GM08714 (cell line): ENCODE measurements at regions not wholly inside any gene's neighbourhood (a gene's known extent, or its start where the extent isn't known, plus 50 kb on each side); places are given as distances from the start of the nearest gene placed in this dataset.
"Not testable (repeated sequence)": the region's sequence is repeated elsewhere in the genome, so short reads cannot be mapped to it uniquely, and the experiment has no call there.

Experiments
- H3K4me3 ChIP-seq: fragments of 200-500 bp; sonication (Bioruptor generic); 2 replicates; pipeline ENCODE4 v1.5.1; 2014; ENCODE audit warnings: mild to moderate bottlenecking, low read length, inconsistent platforms
- ZNF274 ChIP-seq: IDR thresholded peaks from 2 replicates; pipeline ENCODE4 v1.6.1; 2012; ENCODE audit warnings: mild to moderate bottlenecking, low read depth, low read length

DNA sequence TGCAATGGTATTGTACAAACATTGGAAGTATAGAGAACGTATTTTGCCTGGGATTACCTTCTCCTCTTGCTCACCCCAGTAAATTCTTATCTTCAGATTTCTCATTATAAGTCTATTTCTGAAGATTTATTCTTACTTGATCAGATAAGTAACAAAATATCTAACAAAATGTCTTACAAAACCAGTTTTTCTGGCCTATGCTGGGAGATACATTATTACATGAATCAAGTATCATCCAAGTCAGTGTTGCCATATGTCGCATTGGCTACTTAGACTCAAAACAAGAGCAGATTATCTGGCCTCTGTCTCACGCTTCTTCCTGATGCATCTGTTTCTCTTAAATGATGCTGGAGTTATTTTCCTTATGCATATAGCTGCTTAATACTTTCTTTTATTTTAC lies 408.5 kb downstream of the CCER1 start:
- no peak for TF ChIP-seq ZNF274
- no peak overlapping the region for H3K4me3 ChIP-seq

DNA sequence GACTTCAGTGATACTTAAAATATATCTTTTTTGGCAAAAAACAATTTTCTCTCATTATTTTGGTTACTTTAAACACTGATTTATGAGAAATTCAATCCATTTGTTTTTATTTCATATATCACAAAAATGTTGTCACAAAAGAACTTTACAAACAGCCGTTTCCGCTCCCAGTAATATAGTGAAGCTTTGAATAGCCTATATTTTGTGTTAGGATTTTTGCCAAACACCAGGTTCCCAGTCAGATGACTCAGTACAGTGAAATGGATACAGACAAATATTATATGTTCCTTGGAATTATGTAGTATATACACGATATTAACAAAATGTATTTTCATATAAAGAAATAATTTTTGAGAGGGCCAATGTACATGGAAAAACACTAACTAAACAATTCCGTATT lies 411.1 kb downstream of the CCER1 start:
- no peak overlapping the region for H3K4me3 ChIP-seq
- TF ChIP-seq ZNF274: no peak

DNA sequence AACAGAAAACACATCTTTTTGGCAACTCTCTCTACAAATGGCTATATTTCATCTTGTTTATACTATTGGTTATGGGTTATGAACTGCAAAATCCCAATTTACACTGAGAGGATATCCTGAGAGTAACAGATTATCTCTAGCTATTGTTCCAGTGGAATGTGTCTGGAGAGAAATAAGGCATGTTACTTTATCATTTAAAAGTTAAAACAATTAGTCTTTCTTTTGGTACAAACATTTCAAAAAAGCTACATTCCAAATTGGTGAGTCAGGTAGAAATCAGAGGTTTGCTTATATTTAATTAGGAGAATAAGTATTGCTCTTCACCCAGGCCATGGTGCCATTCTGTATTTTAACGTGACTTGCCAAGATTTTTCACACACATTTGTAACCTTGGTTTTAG lies 411.6 kb downstream of the CCER1 start:
- no peak for TF ChIP-seq ZNF274
- no peak overlapping the region for H3K4me3 ChIP-seq

DNA sequence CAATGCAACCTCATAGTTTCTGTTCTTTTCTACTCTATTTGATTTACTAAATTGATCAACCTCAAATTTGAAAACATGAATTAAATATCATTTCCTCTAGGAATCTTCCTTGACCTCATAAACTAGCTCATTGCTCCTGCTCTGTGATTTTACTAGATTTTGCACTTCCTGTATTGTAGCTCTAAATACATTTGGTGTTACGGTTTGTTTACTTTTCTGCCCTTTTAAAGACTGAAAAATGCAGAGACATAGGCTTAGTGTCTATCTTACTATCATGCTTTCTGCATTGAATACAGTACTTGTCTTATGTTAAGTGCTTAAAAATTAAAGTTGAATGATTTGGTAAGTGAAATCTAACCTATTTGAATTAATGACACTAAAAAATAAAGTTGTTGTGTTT lies 412.1 kb downstream of the CCER1 start:
- not testable (repeated sequence) for H3K4me3 ChIP-seq

DNA sequence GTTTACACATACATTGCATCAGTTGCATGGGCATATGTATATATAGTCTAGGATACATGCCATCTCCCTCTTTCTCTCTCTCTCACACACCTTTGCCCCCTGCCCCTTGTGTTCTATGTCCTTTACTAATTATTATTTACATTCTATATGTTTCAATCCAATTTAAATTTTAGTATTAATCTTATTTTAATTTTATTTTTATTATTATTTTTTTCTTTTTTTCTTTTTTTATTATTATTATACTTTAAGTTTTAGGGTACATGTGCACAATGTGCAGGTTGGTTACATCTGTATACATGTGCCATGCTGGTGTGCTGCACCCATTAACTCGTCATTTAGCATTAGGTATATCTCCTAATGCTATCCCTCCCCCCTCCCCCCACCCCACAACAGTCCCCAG lies 421.1 kb downstream of the CCER1 start:
- H3K4me3 ChIP-seq: not testable (repeated sequence)

DNA sequence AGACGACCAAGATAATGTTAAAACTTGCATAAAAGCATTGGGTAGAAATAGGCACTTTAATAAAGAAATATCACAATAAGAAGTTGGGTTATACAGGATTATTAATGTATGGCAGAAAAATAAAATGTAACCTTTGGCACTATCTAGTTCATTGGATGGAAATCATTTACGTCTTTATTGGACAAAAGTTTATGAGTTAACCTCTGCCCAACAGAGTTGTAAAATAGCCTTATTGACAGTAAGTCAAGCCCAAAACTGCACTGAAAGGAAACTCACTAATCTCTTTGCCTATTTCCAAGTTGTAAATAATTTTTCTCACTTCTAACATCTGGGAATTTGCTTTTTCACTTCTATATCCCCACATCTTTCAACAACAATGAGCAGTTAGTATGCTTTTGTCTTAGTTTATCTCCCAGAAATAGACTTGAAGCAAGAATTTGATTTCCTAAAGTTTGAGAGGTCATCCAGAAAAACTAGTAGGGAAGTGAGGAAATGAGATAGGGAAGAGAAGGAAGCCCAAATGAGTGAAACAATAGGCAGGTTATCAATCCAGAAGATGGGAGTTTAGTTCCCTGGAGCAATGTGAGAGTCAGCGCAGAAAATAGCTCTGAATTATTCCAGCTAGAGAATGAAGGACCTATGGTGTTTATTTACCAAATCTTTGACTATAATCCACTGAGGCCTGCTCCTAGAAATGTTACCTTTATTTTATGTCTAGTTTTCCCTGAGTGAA lies 434.8 kb downstream of the CCER1 start:
- no peak overlapping the region for H3K4me3 ChIP-seq
- TF ChIP-seq ZNF274: no peak

DNA sequence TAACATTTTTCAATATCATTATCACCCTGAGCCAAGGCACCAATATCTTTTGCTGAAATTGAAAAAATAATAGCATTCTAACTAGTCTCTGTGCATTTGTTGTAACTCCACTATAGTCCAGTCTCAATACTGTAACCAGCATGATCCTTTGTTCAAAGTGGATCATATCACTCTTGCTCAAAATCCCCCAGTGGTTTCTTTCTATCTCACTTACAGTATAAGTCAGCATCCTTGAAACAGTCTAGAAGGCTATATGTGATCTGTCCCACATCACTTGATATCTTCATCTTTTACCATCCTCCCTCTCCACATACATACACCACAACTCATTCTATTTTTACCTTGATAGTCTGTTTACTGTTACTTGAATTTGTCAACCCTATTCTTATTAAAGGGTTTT lies 435.7 kb downstream of the CCER1 start:
- no peak for TF ChIP-seq ZNF274
- no peak overlapping the region for H3K4me3 ChIP-seq

DNA sequence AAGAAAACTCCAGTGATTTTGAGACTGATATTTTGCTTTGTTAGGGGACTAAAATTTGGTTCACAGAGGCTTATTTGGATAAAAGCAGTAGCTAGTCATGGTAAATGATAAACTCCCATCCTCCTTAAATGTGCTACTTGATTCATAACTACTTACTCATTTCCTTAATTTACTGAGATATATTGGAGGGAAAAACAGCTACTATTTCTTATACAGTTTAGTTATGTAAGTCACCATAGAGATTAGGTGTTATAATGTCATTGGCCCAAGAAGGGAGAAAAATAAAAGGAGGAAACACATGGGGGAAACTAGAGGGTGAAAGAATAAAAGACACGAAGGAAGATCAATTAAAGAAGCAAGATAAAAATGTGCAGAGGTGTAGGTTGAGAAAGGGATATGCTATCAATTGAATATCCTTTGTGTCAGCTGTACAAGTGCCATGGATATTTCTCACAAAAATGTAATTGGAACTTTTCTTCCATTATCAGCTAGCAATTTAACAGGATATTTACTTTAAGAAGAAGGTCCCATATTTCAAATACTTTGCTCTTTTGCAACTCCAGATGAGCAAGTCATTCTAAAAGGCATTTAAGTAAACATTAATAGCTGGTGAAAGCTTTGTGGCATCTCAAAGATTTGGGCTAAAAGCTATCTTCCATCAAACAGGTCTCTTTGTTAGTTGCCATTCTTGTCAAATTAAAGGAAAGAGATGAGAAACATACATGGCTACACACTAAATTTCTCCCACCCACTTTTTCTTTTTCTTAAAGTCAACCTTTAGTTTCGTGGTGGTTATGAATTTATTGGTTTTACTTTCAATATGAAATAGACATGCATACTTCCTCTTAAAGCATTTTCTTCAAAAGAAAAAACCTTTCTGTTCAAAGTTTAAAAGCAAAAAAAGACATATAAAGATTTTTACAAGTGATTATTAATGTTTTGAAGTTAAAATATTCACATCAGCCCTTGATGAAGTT lies 439.5 kb downstream of the CCER1 start:
- no peak overlapping the region for H3K4me3 ChIP-seq
- TF ChIP-seq ZNF274: no peak

DNA sequence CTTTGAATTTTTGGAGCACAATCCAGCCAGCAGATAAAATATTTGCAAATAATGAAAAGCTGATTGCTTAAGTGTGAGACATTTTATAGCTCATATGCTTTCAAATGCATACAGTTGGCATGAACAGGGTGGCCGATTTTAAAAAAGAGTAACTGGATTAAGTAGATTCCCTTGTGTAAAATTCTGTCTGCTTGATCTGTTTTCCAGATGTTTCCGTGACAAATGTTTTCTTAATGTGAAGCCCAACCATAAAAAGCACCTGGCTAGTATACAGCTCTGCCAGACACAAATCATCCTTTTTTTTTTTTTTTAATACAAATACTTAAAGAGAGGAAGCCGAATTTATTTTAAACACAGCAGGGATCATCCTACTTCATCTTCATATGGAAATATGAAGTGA lies 440.7 kb downstream of the CCER1 start:
- no peak overlapping the region for H3K4me3 ChIP-seq
- no peak for TF ChIP-seq ZNF274

DNA sequence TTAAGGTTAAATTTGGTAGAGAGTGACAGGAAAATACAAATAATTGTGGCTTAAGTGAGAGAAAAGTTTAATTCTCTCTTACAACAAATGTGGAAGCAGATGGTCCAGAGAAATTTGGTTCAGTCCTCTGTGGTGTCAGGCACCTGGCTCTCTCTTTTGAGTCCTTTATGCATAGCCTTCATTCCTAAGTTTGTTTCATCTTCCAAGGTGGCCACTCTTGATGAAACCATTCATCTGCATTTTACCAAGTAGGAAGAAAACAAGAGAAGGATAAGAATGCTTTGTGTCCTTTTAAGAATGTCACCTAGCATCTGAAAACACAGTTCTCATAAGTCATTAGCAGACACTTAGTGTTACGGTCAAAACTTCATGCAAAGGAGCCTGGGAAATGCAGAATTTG lies 442.5 kb downstream of the CCER1 start:
- H3K4me3 ChIP-seq: no peak overlapping the region
- no peak for TF ChIP-seq ZNF274

DNA sequence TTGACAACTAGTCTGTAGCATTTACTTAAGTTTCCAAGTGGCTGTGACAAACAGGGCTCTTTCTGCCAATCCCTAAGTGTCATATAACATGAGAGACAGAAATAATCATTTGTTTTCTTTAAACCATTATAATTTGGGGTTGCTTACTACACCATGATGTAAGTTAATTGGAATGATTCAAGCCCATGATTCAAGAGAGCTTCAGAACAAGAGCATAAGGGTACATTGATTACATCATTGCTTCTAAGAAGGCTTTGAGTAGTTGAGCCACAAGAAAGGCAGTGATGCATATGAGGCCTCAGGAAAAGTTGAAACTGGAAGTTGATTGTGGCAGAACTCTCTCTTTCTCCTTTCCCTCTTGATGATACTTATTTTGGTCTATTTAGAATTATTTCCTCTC lies 444.0 kb downstream of the CCER1 start:
- H3K4me3 ChIP-seq: no peak overlapping the region
- TF ChIP-seq ZNF274: no peak

DNA sequence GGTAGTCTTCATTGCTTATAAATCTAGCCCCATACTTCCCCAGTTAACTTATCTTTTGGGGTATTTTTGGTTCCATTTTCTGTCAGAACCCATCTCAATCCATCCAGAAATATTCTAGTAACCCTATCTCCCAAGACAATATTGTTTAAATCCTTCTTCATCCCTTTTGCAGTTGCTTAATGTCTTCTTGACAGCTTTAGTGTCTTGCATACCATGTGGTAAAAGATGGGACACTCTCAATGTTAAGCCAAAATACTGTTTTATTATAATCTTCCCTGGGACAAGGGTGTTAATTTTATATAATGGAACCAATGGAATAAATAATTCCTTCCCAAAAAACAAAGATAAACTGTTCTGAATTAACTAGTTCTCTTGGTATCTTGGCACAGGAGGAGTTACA lies 450.2 kb downstream of the CCER1 start:
- H3K4me3 ChIP-seq: no peak overlapping the region
- no peak for TF ChIP-seq ZNF274

DNA sequence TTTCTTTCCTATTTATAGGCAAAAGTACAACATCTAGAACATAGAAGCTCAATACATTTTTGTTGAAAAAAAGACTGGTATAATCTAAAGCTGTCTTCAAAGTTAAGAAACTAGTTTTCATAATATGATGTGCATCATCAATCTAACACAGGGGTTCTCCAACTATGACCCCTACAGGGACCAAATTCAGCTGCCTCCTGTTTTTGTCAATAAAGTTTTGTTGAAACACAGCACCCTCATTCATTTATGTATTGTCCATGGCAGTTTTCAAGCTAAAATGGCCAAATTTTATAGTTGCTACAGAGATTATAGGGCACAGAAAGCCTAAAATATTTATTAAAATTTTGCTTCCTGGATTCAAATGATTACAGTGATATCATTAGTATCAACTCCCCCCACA lies 452.9 kb downstream of the CCER1 start:
- no peak for TF ChIP-seq ZNF274
- H3K4me3 ChIP-seq: no peak overlapping the region

DNA sequence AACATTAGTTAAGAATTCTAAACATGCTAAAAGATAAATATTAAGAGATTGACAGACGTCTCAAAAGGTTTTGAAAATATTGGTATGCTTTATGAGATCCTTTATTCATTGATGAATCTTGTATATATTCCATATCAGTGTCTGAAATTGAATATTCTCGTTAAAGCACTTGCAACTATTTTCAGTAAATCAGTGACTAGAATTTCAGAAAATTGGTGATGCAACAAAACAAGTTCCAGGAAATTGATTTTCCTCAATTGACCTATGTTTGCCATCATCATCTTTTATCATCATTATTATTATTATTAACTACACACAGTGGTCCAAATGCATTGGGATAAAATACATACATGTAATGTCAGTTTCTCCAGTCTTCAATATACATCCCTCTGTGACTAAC lies 453.6 kb downstream of the CCER1 start:
- no peak overlapping the region for H3K4me3 ChIP-seq
- TF ChIP-seq ZNF274: no peak

DNA sequence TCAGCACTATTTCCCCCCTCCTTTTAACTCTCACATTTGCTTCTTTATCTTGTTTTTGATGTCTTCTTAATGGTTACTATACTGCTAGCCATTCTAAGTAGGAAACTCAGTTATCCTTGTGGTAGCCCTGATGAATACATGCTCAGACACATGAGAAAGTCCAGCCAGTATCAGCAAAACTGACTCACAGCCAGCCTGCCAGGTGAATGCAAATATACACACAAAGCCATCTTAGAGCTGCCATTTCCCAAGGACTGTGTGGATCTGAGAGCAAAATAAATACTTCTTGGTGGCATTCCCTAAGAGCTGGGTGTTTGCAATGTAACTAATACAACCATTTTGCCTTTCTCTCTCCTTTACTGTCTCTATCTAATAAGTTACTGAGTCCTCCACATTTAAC lies 455.2 kb downstream of the CCER1 start:
- no peak overlapping the region for H3K4me3 ChIP-seq
- no peak for TF ChIP-seq ZNF274
